Activated CD8-positive, alpha-beta T cell treated with anti-CD3 and anti-CD28 coated beads for 36 hours (primary cell): ENCODE measurements at regions not wholly inside any gene's neighbourhood (a gene's known extent, or its start where the extent isn't known, plus 50 kb on each side); places are given as distances from the start of the nearest gene placed in this dataset.
"Not testable (repeated sequence)": the region's sequence is repeated elsewhere in the genome, so short reads cannot be mapped to it uniquely, and the experiment has no call there.

Source experiments
- ATAC-seq: fragments of 200-7000 bp; cut with Tn5 transposase; one replicate; pipeline ENCODE4 v1.10.0; 2021; ENCODE audit warnings: mild to moderate bottlenecking, moderate library complexity
- CTCF ChIA-PET: fragments of 350-600 bp; sonication (Branson Sonifier 250); formaldehyde crosslinking; loops from one replicate; lab custom pipeline; 2021; ENCODE audit warnings: antibody characterized with exemption; lab: Charles Lee
- POLR2A ChIA-PET: fragments of 350-600 bp; sonication (Branson Sonifier 250); formaldehyde crosslinking; loops from one replicate; lab custom pipeline; 2021; ENCODE audit warnings: antibody characterized with exemption; lab: Charles Lee
- DNase-seq: peaks from one replicate; pipeline ENCODE4 v3.0.0-alpha.2; 2020
- H3K27ac Mint-ChIP-seq: one replicate; pipeline ENCODE4 v1.8.0; 2021; ENCODE audit warnings: mild to moderate bottlenecking, mixed read lengths
- H3K27me3 Mint-ChIP-seq: one replicate; pipeline ENCODE4 v1.8.0; 2021; ENCODE audit warnings: mixed read lengths
- H3K36me3 Mint-ChIP-seq: one replicate; pipeline ENCODE4 v1.8.0; 2021; ENCODE audit warnings: low read depth, mixed read lengths
- H3K4me1 Mint-ChIP-seq: one replicate; pipeline ENCODE4 v1.8.0; 2021; ENCODE audit warnings: low read depth, mixed read lengths
- H3K4me3 Mint-ChIP-seq: one replicate; pipeline ENCODE4 v1.8.0; 2021; ENCODE audit warnings: mild to moderate bottlenecking, moderate library complexity, mixed read lengths
- H3K9me3 Mint-ChIP-seq: one replicate; pipeline ENCODE4 v1.8.0; 2021; ENCODE audit warnings: mixed read lengths
- CTCF ChIP-seq: fragments of 200-600 bp; IDR thresholded peaks from one replicate; pipeline ENCODE4 v1.8.0; 2022; ENCODE audit warnings: antibody characterized with exemption, mild to moderate bottlenecking
- intact Hi-C: fragments of 100-400 bp; cut with micrococcal nuclease; formaldehyde crosslinking; loops from one replicate; pipeline ENCODE4 v1.10.0; 2022

GRCh38 chr7:113270790-113271189 lies 152.4 kb upstream of the SMIM30 start:
- Mint-ChIP-seq H3K4me1 (no peaks in the 10 kb centered on the region), H3K27me3 (no peaks in the 10 kb centered on the region), H3K36me3 (no peaks in the 10 kb centered on the region), H3K4me3 (no peak overlapping the region), H3K27ac (no peak overlapping the region), H3K9me3 (peaks cover 20% of the 10 kb centered on the region)
- DNase-seq = no peak
- no peak for ATAC-seq
- intact Hi-C loops = no loop called here
- ChIA-PET POLR2A (no interaction called here), CTCF (no interaction called here)
- TF ChIP-seq CTCF = no peak

GRCh38 chr7:113269592-113269991 lies 151.2 kb upstream of the SMIM30 start:
- intact Hi-C loops, DNase-seq, H3K4me3 Mint-ChIP-seq, H3K4me1 Mint-ChIP-seq, H3K27ac Mint-ChIP-seq, H3K36me3 Mint-ChIP-seq, POLR2A ChIA-PET, CTCF ChIA-PET, ATAC-seq, H3K27me3 Mint-ChIP-seq: not testable (repeated sequence)
- H3K9me3 Mint-ChIP-seq = peaks cover 20% of the 10 kb centered on the region

- H3K27me3 Mint-ChIP-seq = no peaks in the 10 kb centered on the region
- DNase-seq (no peak), ATAC-seq (no peak)
- intact Hi-C loops = no loop called here
- H3K4me1 Mint-ChIP-seq = no peaks in the 10 kb centered on the region
- POLR2A ChIA-PET = no interaction called here
- H3K36me3 Mint-ChIP-seq = no peaks in the 10 kb centered on the region
- no peak overlapping the region for H3K4me3 Mint-ChIP-seq
- no peak overlapping the region for H3K27ac Mint-ChIP-seq
- no peak for TF ChIP-seq CTCF
- CTCF ChIA-PET = no interaction called here
- H3K9me3 Mint-ChIP-seq = peaks cover 18% of the 10 kb centered on the region
Measured at GRCh38 chr7:113268757-113269156, 150.4 kb upstream of the SMIM30 start.

- no peak for TF ChIP-seq CTCF
- ATAC-seq (no peak), DNase-seq (no peak)
- Mint-ChIP-seq H3K9me3 (peaks cover 18% of the 10 kb centered on the region), H3K27me3 (no peaks in the 10 kb centered on the region), H3K4me3 (no peak overlapping the region), H3K27ac (no peak overlapping the region), H3K4me1 (no peaks in the 10 kb centered on the region), H3K36me3 (no peaks in the 10 kb centered on the region)
- POLR2A ChIA-PET = no interaction called here
- CTCF ChIA-PET = no interaction called here
- intact Hi-C loops = no loop called here
Measured at GRCh38 chr7:113267885-113268284, 149.5 kb upstream of the SMIM30 start.

- DNase-seq = no peak
- peaks cover 18% of the 10 kb centered on the region for H3K9me3 Mint-ChIP-seq
- TF ChIP-seq CTCF = no peak
- intact Hi-C loops = no loop called here
- H3K27ac Mint-ChIP-seq = no peak overlapping the region
- H3K4me3 Mint-ChIP-seq = no peak overlapping the region
- H3K27me3 Mint-ChIP-seq = no peaks in the 10 kb centered on the region
- POLR2A ChIA-PET = interaction anchor here (0.6 kb wide), 1 partner anchor 255 kb away, joined by 3 read pairs; no protein-coding TSS in a partner anchor
- ATAC-seq = no peak
- H3K4me1 Mint-ChIP-seq = no peaks in the 10 kb centered on the region
- CTCF ChIA-PET = no interaction called here
- no peaks in the 10 kb centered on the region for H3K36me3 Mint-ChIP-seq
Measured at GRCh38 chr7:113267271-113267670, 148.9 kb upstream of the SMIM30 start.

GRCh38 chr7:113263749-113264148 lies 145.4 kb upstream of the SMIM30 start:
- intact Hi-C loops = no loop called here
- no peaks in the 10 kb centered on the region for H3K36me3 Mint-ChIP-seq
- no peak overlapping the region for H3K4me3 Mint-ChIP-seq
- H3K27me3 Mint-ChIP-seq = no peaks in the 10 kb centered on the region
- CTCF ChIA-PET = no interaction called here
- no peak overlapping the region for H3K27ac Mint-ChIP-seq
- peaks cover under 1% of the 10 kb centered on the region for H3K9me3 Mint-ChIP-seq
- H3K4me1 Mint-ChIP-seq = no peaks in the 10 kb centered on the region
- ATAC-seq = no peak
- POLR2A ChIA-PET = no interaction called here
- DNase-seq = no peak
- TF ChIP-seq CTCF = no peak

- H3K36me3 Mint-ChIP-seq, H3K4me1 Mint-ChIP-seq, POLR2A ChIA-PET, H3K4me3 Mint-ChIP-seq, ATAC-seq, H3K9me3 Mint-ChIP-seq, H3K27ac Mint-ChIP-seq, DNase-seq, CTCF ChIA-PET, H3K27me3 Mint-ChIP-seq, intact Hi-C loops: not testable (repeated sequence)
Measured at GRCh38 chr7:113263215-113263742, 144.9 kb upstream of the SMIM30 start.
